Neuron (in vitro differentiated cells): ENCODE measurements at regions not wholly inside any gene's neighbourhood (a gene's known extent, or its start where the extent isn't known, plus 50 kb on each side); places are given as distances from the start of the nearest gene placed in this dataset.

Source experiments
- H2AFZ ChIP-seq: one replicate; pipeline ENCODE4 v1.6.1; 2013; ENCODE audit warnings: low read depth, mild to moderate bottlenecking, inconsistent platforms, low read length, moderate library complexity
- H3K27me3 ChIP-seq: one replicate; pipeline ENCODE4 v1.6.1; 2013; ENCODE audit warnings: low read length; ENCODE audit not compliant: insufficient read depth
- H3K36me3 ChIP-seq: one replicate; pipeline ENCODE4 v1.6.1; 2013; ENCODE audit warnings: low read length; ENCODE audit not compliant: insufficient read depth
- H3K4me1 ChIP-seq: one replicate; pipeline ENCODE4 v1.6.1; 2013; ENCODE audit warnings: low read length; ENCODE audit not compliant: insufficient read depth
- H3K4me3 ChIP-seq: 2 replicates; pipeline ENCODE4 v1.5.1; 2013; ENCODE audit warnings: mild to moderate bottlenecking, low read length, moderate library complexity
- H3K9me3 ChIP-seq: one replicate; pipeline ENCODE4 v1.6.1; 2013; ENCODE audit warnings: low read length

GRCh38 chr2:3078684-3079083 lies 298.9 kb downstream of the EIPR1 start:
- Histone ChIP-seq H3K4me1 (peaks cover 28% of the 10 kb centered on the region), H3K36me3 (no peaks in the 10 kb centered on the region), H2AFZ (no peak overlapping the region), H3K27me3 (no peaks in the 10 kb centered on the region), H3K4me3 (no peak overlapping the region), H3K9me3 (no peaks in the 10 kb centered on the region)

DNA sequence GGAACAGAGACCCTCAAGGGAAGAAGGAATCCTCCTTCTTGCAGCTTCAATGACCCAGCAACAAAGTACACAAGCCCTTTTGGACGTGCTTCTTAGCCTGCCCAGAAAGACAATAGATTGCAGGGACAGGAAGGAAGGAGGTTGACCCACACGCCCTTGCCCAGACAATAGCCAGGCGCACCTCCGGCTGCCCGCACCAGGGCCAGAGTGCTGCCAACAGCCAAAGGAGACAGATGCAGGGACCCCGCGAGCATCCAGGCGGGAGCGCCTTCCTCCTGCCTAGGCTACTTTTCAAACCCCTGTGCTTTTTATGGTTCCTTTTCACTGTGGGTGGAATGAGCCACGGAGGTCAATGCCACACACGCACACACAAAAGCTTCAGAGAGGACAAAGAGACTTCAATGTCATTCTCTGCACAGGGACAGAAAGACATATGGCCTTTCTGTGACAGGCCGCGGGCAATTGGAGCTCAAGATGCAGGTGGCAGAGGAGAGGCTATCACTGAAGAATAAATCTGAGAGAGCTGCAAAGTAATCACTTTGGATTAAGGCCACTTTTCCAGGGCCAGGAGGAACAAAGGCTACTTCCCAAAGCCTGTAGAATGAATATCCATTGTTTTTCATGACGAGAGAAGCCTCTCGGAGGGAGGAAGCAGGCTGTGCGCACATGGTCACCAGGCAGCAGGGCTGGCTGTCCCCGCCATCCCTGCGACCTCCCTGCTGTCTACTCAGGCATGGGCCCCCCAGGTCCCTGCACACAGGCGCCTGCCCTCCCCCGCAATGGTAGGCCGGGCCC lies 300.6 kb downstream of the EIPR1 start:
- H2AFZ ChIP-seq = peak overlapping the region; percentile 8
- no peaks in the 10 kb centered on the region for H3K36me3 ChIP-seq
- H3K9me3 ChIP-seq = no peaks in the 10 kb centered on the region
- no peak overlapping the region for H3K4me3 ChIP-seq
- no peaks in the 10 kb centered on the region for H3K27me3 ChIP-seq
- H3K4me1 ChIP-seq = peaks cover 38% of the 10 kb centered on the region

DNA sequence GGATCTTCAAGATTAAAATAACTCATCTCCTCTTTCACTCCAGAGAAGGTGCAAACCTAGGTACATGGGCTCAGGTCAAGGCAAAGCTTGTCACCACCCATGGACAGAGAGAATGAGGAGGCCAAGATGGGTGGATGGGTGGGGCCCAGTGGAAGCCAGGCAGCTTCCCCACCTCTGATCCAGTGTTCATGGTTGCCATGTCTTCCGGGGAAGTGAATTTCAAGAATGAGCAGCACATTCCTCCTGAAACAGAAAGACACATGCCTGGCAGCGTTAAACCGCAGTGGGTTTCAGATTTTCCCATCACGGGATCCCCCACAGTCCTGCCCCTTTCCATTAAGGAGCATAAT lies 301.7 kb downstream of the EIPR1 start:
- no peak overlapping the region for H2AFZ ChIP-seq
- no peak overlapping the region for H3K4me3 ChIP-seq
- H3K36me3 ChIP-seq = no peaks in the 10 kb centered on the region
- H3K4me1 ChIP-seq = peaks cover 38% of the 10 kb centered on the region
- no peaks in the 10 kb centered on the region for H3K27me3 ChIP-seq
- H3K9me3 ChIP-seq = no peaks in the 10 kb centered on the region

GRCh38 chr2:3075316-3075990 lies 302.2 kb downstream of the EIPR1 start:
- H3K9me3 ChIP-seq = no peaks in the 10 kb centered on the region
- H3K36me3 ChIP-seq = no peaks in the 10 kb centered on the region
- H3K4me1 ChIP-seq = peaks cover 38% of the 10 kb centered on the region
- H2AFZ ChIP-seq = no peak overlapping the region
- no peaks in the 10 kb centered on the region for H3K27me3 ChIP-seq
- no peak overlapping the region for H3K4me3 ChIP-seq

- H2AFZ ChIP-seq = no peak overlapping the region
- H3K36me3 ChIP-seq = no peaks in the 10 kb centered on the region
- no peaks in the 10 kb centered on the region for H3K27me3 ChIP-seq
- peaks cover 38% of the 10 kb centered on the region for H3K4me1 ChIP-seq
- no peaks in the 10 kb centered on the region for H3K9me3 ChIP-seq
- no peak overlapping the region for H3K4me3 ChIP-seq
Observed at GRCh38 chr2:3073704-3074103, 303.9 kb downstream of the EIPR1 start.

DNA sequence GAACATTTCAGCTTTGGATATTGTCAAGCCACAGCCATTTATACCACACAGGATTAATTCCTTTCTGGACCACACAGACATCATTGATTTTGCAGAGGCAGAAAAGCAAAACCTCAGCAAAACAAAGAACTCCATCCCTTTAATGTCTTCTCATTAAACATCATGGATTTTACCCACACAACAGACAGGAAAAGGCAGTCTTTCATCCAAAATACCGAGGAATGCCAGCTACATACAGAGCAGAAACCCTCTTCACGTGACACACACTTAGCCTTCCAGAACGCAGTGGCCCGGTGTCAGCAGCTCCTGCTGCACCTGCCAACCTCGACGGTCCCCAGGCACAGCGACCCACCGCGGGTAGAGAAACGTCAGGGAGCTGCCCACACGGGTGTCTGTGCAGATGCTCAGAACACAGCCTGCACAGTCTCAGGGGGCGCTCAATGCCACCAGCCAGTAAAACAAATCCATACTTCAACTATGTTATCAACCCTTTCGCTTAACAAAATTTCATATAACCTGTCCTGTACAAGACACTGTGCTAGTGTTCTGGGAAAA lies 304.5 kb downstream of the EIPR1 start:
- Histone ChIP-seq H3K4me3 (no peak overlapping the region), H3K36me3 (no peaks in the 10 kb centered on the region), H3K9me3 (no peaks in the 10 kb centered on the region), H2AFZ (no peak overlapping the region), H3K27me3 (no peaks in the 10 kb centered on the region), H3K4me1 (peaks cover 35% of the 10 kb centered on the region)

DNA sequence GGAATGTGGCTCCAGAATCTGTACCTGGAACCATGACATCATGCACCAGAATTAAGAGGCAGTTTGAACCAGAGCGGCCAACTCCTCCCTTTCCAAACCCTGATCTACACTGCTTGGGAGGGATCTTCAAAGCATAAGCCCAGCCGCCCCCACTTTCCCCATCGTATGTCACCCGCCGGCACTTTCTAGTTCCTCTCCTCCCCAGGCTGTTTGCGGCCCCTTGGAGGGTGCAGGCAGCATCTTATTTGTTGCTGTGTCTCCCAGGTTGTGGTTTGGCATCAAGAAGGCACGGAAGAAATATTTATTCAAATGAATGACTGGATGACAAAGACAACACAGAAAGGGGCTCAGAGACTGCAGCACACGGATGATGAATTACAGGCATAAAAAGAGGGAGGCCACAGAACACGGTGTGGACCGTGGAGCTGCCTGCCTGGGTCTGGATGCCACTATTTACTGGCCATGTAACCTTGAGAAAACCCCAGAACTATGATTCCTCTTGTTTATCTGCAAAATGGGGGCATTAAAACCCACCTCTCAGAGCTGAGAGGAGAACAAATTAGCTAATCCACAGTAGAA lies 305.8 kb downstream of the EIPR1 start:
- peaks cover 5% of the 10 kb centered on the region for H3K27me3 ChIP-seq
- H3K4me1 ChIP-seq = peaks cover 21% of the 10 kb centered on the region
- H3K36me3 ChIP-seq = no peaks in the 10 kb centered on the region
- no peak overlapping the region for H2AFZ ChIP-seq
- no peaks in the 10 kb centered on the region for H3K9me3 ChIP-seq
- no peak overlapping the region for H3K4me3 ChIP-seq

DNA sequence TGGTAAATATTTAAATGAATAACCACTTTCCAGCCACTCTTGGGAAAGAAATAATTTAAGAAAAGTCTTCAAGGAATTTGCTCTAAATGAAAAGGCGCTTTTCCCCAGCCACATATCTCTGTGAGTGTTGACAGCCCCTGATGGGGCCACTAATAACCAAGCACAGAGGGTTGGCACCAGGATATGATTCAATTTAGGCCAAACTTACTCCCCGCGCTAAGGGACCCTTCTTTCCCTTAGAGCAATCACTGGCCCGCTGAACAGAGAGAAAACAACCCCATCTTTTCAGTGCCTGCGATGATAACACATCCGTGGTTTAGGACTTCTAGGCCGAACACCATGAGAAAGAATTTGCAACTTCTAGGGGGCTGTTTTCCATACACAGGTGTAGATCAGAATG lies 310.8 kb downstream of the EIPR1 start:
- H2AFZ ChIP-seq = no peak overlapping the region
- H3K36me3 ChIP-seq = no peaks in the 10 kb centered on the region
- H3K27me3 ChIP-seq = peaks cover 13% of the 10 kb centered on the region
- no peaks in the 10 kb centered on the region for H3K4me1 ChIP-seq
- H3K4me3 ChIP-seq = no peak overlapping the region
- peaks cover 2% of the 10 kb centered on the region for H3K9me3 ChIP-seq

GRCh38 chr2:3065928-3066327 lies 311.7 kb downstream of the EIPR1 start:
- peaks cover 2% of the 10 kb centered on the region for H3K9me3 ChIP-seq
- no peak overlapping the region for H2AFZ ChIP-seq
- H3K36me3 ChIP-seq = no peaks in the 10 kb centered on the region
- H3K4me1 ChIP-seq = no peaks in the 10 kb centered on the region
- no peak overlapping the region for H3K4me3 ChIP-seq
- H3K27me3 ChIP-seq = peaks cover 13% of the 10 kb centered on the region

- H2AFZ ChIP-seq = no peak overlapping the region
- no peaks in the 10 kb centered on the region for H3K36me3 ChIP-seq
- H3K27me3 ChIP-seq = peaks cover 10% of the 10 kb centered on the region
- no peaks in the 10 kb centered on the region for H3K4me1 ChIP-seq
- no peak overlapping the region for H3K4me3 ChIP-seq
- peaks cover 2% of the 10 kb centered on the region for H3K9me3 ChIP-seq
Observed at GRCh38 chr2:3062476-3063260, 314.9 kb downstream of the EIPR1 start.

DNA sequence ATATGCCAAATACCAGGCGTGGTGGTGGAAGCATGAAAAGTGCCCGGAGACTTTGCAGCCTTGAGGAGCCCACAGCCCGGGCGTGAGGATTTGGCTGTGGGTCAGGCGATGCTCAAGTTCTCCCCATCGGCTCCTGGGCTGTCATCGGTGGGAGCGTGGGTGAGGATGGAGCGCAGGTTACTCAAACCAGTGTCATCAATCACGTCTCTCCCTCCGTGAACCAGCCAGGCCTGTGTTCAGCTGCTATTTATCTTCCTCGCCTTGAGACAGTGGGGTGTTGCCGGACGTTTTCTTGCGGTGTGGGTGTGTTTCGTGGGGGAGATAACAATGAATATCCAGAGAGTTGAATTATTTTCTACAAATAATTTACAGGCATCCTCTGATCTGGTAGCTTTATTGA lies 317.6 kb downstream of the EIPR1 start:
- H3K4me3 ChIP-seq = no peak overlapping the region
- H3K27me3 ChIP-seq = no peaks in the 10 kb centered on the region
- H3K36me3 ChIP-seq = no peaks in the 10 kb centered on the region
- peaks cover 2% of the 10 kb centered on the region for H3K9me3 ChIP-seq
- no peak overlapping the region for H2AFZ ChIP-seq
- no peaks in the 10 kb centered on the region for H3K4me1 ChIP-seq

DNA sequence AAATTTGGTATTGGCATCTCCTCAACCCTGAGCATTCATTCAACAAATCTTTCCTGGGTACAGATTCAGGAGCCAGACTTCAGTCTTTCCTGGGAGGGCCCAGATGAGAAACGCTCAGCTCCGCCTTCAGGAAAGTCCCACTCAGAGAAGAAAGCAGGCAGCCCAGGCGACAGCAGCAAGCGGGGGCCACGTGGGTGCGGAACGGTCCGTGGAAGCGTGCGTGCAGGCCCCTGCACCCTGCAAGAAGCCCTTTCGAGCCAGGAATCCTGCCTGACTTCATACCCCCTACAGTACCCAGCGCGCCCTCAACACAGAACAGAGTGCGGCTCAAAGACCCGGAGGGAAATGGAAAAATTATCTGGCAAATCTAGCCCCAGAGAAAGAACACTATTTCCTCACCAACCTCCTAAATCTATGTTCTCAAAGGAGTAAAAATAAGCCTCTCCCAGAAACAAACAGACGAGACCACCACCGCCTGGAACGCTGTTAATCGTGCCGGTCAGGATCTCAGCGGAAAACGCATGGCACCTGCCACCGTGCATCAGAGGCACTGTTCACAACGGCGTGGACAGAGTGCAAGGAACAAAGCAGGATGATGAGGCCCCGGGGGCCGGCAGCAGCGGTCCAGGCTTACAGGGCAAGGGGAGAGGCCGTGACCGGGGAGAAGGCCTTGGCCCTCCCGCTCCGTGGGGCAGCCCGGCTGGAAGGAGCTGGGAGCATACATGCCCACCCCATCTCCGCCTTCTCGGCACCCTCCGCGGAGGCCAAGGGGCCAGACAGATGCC lies 318.3 kb downstream of the EIPR1 start:
- Histone ChIP-seq H3K27me3 (no peaks in the 10 kb centered on the region), H3K36me3 (no peaks in the 10 kb centered on the region), H3K4me1 (no peaks in the 10 kb centered on the region), H3K9me3 (peaks cover 2% of the 10 kb centered on the region), H2AFZ (no peak overlapping the region), H3K4me3 (no peak overlapping the region)
